Activated CD4-positive, alpha-beta T cell treated with anti-CD3 and anti-CD28 coated beads for 1 hour (primary cell): ENCODE measurements at regions not wholly inside any gene's neighbourhood (a gene's known extent, or its start where the extent isn't known, plus 50 kb on each side); places are given as distances from the start of the nearest gene placed in this dataset.

Experiments
- DNase-seq: peaks from one replicate; pipeline ENCODE4 v3.0.0-alpha.2; 2020

DNA sequence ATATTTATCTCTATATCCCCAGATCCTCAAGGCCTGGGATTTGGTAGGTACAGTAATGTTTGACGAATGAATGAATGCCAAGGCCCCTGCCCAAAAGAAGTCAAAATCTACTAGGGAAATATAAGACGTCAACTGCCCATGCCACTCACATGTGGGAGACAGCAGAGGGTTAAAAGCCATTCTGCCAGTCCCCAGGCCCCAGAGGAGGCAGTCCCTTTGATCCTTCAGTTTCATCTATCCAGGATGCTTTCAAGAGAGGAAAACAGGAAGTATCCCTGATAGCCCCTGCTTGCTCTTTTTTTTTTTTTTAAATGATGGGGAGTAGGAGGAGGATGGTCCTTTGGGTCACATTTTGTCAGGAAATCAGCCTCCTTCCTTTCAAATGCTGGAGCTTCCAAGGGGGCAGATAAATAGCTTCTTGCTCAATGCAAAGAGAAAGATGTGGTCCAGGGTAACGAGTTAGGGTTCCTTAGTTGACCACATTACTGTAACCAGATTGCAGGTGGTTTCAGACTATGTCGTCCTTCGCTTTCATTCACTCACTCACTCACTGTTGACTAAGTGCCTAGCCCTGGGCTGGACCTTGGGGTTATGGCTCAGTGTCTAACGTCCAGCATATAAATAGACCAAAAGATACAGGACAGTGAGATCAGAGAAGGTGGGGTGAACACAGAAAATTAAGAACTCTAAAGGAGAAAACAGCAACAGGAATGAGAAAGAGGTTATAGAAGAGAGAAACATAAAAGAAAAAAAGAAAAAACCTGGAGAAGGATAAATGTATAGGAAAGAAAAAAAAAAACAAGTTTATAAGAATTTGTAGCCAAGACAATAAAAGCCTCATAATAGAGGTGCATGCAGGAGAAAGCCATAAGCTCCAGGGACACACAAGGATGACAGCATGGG, 64.6 kb upstream of the PIM1 start:
- no peak for DNase-seq

DNA sequence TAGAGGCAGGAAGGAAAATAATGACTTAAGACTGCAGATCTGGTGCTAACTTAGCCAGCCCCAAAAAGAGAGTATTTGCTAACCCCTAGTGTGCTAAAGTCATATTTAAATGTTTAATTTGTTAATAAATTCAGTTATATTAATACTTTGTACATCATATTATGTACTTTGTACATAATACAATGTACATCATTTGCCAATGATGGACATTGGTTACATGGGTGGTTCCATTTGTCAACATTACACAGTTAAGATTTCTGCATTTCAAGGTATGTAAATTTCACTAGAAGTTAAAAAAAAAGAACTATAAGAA, 63.9 kb upstream of the PIM1 start:
- no peak for DNase-seq

DNA sequence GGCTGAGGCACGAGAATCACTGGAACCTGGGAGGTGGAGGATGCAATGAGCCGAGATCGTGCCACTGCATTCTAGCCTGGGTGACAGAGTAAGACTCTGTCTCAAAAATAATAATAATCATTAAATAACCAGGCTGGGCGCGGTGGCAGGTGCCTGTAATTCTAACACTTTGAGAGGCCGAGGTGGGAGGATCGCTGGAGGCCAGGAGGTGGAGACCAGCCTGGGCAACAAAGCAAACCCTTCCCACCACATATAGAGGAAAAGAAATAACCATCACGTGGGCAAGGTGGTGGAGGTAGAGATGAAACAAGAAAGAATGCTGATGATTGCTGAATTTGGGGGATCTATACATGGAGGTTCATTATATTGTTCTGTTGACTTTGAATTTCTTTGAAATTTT, 63.4 kb upstream of the PIM1 start:
- DNase-seq, result no peak

DNA sequence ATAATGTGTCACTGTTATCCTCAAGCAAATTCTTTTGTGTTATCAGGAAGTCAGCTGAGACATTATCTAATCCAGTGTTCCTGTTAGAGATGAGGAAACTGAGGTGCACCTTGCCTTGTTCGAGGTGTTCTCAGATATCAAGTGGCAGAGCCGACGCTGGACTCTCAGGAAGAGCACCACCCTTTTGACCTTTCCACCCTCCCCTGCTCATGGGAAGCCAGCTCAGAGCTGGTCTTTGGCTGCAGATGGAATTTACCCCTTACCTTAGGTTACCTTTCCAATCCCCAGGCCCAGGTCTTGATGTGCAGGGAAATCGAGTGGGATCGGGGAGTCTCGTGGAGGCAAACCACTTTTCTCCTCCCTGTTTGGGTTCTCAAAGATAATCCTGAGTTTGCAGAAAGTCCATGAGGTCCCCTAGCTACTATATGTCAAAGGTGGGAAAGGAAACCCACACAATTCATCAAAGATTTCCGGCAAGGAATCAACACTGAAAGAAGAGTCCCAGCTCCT, 62.9 kb upstream of the PIM1 start:
- no peak for DNase-seq

DNA sequence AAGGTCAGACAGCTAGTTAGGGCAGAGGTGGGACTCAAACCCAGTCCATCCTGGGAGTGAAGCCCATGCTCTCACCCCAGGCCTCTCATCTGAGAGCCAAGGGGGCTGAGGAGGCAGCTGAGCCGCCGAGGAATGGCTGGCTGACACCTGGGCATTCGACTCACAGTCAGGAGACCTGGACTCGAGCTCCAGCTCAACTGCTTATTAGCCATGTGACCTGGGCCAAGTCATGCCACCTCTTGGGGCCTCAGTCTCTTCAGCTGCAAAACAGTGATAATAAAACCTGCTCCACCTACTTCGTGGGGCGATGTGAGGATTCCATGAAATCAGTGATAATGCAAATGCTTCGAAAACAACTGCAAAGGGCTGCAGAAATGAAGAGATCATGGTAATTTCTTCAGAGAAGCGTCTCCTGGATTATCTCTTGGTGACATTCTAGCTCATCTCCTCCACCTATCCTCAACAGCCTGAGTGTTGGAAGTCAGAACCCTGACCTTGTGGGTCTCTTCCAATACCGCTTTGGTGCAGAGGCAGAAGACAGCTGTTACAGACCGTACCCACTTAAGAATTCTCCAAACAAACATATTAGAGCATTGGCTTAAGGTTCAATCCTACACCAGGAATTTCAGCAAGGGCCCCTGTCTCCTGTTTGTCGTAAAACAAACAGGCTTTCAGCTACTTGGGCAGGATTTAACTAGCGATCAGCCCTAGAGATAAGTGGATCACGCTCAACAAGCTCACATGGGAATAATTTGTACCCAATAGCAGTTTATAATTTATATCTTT, 60.0 kb upstream of the PIM1 start:
- DNase-seq, result no peak

DNA sequence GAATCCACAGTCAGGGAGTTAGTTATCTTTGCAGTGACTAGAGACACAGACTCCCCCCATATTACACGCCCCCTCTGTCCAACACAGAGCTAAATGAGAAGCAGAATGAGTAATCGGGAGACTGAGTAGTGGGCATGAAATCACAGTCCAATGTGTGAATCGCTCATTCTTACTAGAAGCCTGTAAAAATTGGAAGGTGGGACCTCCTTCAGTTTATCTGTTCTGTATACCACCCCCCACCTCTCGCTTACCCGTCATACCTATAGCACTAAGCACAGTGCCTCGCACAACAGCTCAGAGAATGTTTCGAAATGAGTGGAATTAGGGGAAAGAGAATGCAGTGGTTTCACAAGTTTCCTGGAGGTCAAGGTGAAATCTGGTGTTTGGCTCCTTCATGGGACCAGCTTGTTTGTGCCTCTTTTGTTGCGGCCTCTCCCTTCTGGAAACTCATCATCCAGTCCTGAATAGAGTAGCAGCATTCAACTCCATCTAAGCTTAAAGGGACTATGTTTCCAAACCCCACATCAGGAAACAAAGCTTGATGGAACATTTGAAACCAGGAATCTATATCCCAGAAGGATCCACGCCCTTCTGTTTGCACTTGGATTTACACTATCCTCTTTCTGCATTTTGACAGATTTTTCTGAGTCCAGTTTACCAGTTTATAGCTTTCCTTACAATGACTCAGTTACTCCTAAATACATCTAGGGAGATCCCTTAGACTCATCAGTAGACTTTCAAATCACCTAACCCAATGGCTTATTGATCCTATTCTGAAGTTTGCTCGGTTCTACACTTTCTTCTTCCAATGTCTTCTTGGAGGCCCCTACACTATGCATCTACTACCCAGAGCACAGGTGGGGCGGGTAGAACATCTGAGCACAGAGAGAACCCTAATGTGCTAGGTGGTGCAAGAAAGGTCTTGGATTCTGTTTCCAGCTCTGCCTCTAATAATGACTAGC, 59.2 kb upstream of the PIM1 start:
- DNase-seq, result no peak

DNA sequence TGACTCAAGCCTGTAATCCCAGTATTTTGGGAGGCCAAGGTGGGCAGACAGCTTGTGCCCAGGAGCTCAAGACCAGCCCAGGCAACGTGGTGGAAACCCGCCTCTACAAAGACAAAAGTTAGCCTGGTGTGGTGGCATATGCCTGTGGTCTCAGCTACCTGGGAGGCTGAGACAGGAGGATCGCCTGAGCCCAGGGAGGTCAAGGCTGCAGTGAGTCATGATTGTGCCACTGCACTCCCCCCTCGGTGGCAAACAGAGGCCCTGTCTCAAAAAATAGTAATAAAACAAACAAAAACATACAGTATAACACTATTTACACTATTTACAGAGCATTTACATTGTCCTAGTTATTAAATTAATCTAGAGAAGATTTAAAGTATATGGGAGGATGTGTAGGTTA, 56.0 kb upstream of the PIM1 start:
- DNase-seq, result no peak

DNA sequence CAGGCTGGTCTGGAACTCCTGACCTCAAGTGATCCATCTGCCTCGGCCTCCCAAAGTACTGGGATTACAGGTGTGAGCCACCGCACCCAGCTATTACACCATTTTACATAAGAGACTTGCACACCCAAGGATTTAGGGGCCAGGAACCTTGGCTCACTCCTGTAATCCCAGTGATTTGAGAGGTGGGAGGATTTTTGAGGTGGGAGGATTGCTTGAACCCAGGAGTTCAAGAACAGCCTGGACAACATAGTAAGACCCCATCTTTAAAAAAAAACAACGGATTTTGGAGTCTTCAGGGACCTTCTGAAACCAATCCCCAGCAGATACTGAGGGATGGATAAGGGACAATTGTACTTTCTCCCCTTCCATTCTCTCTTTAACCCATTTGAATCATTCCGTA, 55.3 kb upstream of the PIM1 start:
- no peak for DNase-seq

DNA sequence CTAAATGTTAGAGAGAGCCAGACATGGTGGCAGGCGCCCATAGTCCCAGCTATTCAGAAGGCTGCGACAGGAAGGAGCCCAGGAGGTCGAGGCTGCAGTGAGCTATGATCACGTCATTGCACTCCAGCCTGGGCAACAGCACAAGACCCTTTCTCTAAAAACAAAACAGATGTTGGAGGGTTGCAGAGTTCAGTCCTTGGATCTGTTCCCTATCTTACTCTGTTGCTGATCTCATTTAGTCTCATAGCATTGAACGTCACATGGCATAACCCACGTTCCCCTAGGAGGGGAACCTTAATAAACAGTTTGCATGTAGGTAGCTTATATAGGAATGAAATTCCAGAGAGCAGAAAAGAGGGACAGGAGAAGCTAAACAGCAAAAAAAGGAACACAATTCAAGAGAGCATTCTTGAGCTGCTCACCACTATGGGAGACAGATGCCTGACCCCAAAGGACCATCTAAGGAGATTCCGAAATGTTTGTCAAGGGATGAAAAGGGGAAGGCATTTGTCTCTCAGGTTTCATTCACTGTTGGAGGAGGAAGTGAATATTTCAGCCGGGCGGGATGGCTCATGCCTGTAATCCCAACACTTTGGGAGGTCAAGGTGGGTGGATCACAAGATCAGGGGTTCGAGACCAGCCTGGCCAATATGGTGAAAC, 54.6 kb upstream of the PIM1 start:
- no peak for DNase-seq

DNA sequence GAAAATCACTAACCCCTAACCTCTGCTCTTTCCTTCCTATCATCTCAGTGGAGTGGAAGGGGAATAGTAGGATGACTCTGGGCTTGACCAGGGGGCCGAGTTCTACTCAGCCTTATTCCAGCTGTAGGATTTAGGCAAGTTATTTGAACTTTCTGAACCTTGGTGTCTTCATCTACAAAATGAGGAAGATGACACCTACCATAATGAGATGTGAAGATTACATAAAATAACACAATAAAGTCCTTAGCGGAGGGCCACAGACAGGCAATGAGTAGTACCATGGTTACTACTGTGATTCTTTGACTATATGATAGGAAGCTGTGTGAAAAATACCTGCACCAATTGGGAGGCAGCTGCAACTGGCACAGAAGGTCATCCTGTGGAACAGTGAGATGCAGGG, 53.6 kb upstream of the PIM1 start:
- no peak for DNase-seq

DNA sequence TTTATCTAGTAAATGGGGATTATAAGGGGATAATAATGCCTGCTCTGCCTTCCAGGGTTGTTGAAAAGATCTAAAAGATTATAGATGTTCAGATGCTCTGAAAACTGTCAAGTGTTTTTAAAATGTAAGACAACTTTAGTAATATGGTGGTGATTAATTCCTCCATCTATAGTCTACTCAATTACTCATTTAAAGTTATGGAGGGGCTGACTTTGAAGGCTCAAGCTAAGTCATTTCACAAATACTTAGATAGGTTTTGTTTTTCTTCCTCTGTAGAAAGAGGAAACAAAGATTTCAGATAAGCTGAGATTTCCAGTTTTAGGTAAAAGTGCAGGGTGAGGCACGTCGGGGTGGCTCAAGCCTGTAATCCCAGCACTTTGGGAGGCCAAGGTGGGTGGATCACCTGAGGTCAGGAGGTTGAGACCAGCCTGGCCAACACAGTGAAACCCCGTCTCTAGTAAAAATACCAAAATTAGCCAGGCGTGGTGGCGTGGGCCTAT, 50.5 kb upstream of the PIM1 start:
- DNase-seq, result no peak
